SHP77 (cell line): ENCODE measurements at regions not wholly inside any gene's neighbourhood (a gene's known extent, or its start where the extent isn't known, plus 50 kb on each side); places are given as distances from the start of the nearest gene placed in this dataset.

Experiments used
- DNase-seq, 2 experiments: peaks; one replicate each; lab custom pipeline; 2025; lab: John Stamatoyannopoulos, UW

GRCh38 chr6:91540902-91541301 lies 954.0 kb upstream of the MAP3K7 start:
- no peak for DNase-seq

GRCh38 chr6:91539456-91539855 lies 952.6 kb upstream of the MAP3K7 start:
- peak in 1 of 2 experiments; percentile 9 for DNase-seq

GRCh38 chr6:91538622-91539021 lies 951.8 kb upstream of the MAP3K7 start:
- no peak for DNase-seq

DNA sequence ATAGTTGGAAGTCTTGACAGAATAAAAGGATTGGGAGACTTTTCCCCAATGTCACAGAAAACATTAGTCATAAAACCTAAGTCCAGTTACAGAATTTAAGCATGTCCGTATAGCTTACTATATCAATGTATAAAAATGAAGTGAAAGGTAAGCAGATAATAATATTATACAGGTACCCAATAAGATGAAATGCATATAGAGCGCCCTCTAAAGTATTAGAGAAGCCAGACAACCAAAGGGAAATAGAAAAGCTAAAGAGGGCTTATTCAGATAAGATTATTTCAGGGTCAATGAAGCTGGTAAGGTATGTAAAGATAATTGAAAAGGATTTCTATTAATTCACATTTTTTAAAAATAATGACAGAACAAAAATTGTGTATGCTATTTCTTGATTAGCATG lies 947.7 kb upstream of the MAP3K7 start:
- no peak for DNase-seq

DNA sequence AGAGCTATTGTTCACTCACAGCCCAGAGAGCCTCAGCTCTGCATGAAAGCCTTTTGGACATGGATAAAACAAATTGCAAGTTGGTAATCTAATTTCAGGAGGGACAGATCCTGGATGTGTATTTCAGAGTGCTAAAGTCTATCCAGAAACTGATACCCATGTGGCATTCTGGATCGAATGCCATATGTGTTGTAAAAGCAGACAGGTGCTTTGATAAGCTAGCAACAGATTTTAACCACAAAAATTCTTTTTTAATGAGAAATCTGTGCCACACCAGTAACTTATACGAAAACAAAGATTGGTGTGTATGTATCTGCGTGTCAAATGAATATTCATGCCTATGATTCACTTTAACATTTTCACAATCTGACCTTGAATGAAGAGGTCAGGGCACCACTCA lies 936.6 kb upstream of the MAP3K7 start:
- DNase-seq = no peak

DNA sequence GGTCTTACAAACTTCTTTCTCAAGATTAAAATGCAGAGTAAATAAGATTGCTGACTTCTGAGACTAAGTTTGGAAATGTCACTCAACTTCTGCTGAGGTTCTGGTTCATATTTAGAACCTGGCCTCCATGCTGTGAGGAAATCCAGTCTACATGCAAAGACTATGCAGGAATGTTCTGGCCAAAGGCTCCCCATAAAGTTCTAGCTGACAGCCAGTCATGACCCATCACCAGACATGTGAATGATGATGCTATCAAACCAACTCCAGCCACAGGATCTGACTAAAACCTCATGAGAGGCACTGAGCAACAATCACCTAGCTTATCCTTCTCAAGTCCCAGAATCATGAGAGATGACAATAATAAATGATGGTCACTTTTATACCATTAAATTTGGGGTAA lies 935.1 kb upstream of the MAP3K7 start:
- DNase-seq = no peak

DNA sequence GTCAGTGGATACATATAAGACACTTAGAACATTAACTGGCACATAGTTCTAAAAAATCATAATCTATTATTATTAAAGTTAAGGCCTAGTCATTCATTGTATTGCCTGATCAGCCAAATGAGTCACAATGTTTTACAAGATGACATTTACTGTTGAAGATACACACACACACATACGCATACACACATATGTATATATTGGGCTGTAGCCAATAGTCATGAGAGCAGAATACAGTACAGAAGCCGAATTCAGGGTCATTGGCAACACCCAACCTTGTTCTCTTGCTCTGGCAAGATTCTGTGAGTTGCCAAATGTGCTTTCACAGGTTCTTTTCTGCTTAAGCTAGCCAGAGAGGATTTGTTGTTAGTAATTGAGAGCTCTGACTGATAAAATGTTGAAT lies 922.8 kb upstream of the MAP3K7 start:
- DNase-seq = no peak

DNA sequence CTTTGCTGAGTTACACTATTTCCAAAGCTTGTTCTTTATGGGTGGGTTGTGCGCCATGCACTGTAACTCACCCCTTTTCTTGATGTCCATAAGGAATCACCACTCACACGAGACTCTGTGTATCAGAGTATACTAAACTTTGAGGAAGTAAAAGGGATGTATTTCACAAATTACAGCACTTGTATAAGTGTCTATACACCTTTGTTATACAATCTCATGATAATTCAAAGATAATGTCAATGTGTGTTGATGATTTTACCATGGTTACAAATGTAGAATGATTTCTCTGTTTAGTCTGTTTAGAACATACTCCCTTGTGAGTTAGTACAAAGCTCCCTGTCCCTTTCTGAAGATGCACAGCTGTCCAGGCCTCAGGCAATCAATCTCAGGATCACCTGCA lies 922.2 kb upstream of the MAP3K7 start:
- no peak for DNase-seq

- DNase-seq = no peak
Observed at GRCh38 chr6:91506509-91506908, 919.6 kb upstream of the MAP3K7 start.

GRCh38 chr6:91505199-91505598 lies 918.3 kb upstream of the MAP3K7 start:
- no peak for DNase-seq

DNA sequence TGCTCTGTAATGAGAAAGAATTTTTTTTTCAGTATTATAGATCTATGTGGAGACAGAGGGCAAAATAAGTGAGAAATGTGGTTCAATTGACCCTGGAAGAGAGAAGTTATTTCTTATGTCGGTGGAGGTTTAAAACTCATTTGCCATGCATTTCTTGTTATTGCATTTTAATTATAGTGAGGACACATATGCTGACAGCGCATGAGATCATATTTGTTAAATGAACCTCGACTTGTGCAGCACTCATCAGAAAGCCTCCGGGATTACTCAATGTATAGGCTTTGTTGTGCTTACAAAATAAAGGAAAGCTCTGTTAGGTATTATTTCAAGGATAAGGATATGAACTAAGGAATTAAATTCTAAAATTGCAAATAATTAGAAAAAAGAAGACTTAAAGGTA lies 915.1 kb upstream of the MAP3K7 start:
- no peak for DNase-seq

DNA sequence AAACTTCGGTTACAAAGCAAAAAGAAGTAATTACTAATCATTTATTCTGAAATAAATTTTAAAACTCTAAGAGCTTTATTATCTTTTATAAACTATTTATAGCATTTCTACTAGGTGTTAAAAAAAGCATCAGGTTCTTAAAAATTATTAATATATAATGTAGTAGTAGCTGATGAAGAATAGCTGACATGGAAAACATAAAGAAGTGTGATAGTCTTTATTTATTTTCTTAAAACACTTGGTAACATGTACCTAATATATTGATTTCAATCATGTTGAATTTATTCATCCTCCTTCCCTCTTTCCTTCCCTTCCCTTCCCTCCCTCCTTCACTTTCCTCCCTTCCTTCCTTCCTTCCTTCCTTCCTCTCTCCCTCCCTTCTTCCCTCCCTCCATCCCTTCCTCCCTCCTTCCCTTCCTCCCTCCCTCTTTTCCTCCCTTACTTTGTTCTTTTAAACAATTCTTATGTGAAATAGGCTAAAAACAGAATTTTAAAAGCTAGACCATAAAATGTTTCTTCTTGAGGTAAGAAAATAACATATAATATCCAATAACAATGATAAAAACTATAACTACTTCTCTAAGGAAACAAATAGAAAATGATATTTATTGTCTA lies 913.9 kb upstream of the MAP3K7 start:
- DNase-seq = no peak

GRCh38 chr6:91498576-91498975 lies 911.7 kb upstream of the MAP3K7 start:
- DNase-seq = no peak

DNA sequence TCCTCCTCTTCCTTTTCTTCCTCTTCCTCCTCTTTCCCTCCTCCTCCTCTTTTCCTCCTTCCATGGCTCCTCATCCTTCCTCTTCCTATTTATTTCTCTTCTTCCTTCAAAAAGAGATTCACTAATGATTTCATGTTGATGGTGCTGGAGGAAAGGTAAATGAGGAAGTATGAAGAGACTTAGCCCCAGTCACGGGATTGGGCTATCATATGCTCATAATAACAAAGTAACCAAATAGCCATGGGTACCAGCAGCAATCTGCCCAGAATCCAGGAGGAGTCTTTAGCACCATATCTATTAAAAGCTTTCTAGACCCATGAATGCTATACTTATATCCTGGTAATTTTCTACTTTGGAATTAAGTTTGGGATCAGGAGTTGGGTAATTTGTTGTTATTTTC lies 910.9 kb upstream of the MAP3K7 start:
- DNase-seq = no peak

DNA sequence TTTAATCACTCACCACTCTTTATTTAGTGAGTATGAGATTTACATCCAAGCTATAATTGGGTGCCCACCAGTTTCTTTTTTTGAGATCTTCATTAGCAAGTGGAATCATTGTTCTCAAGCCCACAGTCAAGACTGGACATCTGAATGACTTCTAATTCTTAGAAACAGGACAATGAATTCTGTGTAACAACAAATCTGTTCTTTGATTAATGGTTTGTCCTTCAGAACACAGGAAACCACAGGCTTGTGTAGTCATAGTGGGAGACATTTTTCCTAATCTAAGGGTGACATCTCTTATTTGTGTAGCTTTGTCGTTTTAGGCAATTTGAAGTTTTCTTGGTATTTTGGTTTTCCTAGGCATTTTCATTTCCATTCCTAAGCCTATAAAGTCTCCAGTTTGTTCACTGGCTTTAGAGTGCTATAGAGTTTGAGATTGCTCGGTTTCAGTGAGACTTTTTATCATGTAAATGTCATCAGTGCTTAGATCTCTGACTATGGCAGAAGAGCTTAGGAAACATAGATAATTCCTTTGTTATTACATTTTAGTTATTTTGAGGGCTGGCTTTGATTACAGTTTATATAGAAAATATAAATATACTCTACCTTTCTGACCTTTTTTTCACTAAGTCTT lies 903.9 kb upstream of the MAP3K7 start:
- DNase-seq = no peak

GRCh38 chr6:91487696-91488392 lies 901.0 kb upstream of the MAP3K7 start:
- DNase-seq = no peak

DNA sequence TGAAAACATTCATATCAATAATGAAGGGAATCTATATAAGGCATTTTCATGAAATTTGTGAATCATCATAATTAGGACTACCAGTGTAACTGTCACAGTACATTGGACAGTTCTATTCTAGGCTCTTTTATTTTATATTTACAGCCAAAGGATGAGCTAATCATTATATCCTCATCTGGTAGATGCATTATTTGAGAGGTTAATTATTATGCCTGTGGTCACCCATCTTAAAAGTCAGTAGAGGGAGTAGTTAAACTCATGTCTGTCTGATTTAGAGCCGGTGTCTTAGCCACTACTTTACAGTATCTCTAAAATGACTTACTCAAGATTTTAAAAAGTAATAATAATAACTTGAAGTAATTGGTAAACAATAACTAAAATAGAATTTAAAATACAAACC lies 899.3 kb upstream of the MAP3K7 start:
- no peak for DNase-seq

DNA sequence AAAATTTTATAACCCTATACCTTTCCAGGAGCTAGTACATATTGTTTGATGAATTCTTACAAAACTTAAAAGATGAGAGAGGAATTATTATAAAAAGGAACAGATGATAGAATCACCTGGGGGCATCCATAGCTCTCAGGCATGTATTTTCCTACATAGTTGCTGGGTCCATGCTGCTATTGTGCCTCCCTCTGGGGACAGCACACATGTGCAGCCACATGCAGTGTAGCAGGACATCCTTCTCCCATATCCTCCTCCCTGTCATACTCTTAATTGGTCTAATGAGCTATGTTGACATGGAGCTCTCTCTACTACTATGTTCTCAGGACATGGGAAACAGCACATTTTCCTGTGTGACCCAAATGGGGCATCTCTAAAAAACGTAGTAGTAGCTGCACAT lies 898.2 kb upstream of the MAP3K7 start:
- no peak for DNase-seq

GRCh38 chr6:91483415-91484105 lies 896.7 kb upstream of the MAP3K7 start:
- no peak for DNase-seq

DNA sequence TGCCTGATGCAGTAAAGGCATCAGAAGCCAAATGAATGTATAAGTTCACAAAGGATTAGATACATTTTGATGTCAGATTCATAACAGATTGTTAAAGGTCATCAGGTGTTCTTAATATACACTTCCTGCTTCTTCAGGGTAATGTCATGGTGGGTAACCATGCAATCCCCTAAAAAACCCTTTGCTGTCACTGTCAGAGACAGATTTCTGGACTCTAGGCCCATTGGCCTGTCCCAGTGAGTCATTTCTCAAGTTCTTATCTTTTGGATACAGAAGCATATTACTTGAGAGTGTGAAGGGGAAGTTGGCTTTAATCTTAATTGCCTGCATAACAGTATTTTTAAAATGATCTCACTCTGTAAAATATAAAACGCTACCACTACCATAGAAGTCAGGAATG lies 895.6 kb upstream of the MAP3K7 start:
- DNase-seq = no peak

DNA sequence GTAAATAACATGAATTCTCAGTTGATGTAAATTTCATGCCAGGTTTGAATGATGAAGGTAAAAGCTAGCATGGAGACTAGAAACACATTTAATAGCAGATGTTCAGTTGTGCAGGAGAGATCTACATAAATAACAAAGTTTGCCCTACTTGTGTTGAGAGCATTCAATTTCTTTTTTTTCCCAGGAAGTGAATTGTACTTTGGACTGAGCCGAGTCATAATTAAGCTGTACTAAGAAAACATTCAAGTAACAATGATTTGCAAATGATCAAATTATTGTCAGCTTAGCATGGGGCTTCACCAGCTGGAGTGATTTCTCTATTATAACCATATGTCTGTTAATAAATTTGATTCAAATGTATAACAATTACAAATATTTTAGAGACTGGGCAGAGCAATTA lies 893.5 kb upstream of the MAP3K7 start:
- no peak for DNase-seq

- DNase-seq = no peak
Observed at GRCh38 chr6:91477688-91478087, 890.8 kb upstream of the MAP3K7 start.

DNA sequence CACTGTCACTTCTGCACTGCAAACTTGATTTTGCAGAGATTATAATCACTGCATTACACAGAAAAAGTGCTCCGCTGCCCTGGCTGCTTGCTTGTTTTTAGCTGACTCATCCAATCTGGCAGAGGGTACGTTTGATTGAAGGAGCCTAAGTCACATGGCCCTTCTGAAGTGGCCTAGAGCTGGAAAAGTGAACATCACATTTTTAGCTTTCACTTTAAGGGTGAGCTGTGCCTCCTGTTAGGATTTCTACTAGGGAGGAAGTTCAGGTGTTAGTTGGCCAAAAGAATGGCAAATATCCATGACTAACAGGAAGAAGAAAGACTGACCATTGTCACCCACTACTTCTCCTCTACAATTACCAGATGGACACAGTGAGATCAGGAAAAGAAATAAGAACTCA lies 889.1 kb upstream of the MAP3K7 start:
- DNase-seq = peak; percentile 6 to 25
